OCI-LY1 (cell line): ENCODE measurements at regions not wholly inside any gene's neighbourhood (a gene's known extent, or its start where the extent isn't known, plus 50 kb on each side); places are given as distances from the start of the nearest gene placed in this dataset.

Experiments
- H2AFZ ChIP-seq: fragments of 200-600 bp; sonication (generic), shearing (Covaris generic); 2 replicates; pipeline ENCODE4 v1.6.0; 2014; ENCODE audit warnings: antibody characterized with exemption, mild to moderate bottlenecking, low read length
- H3F3A ChIP-seq: fragments of 200-600 bp; sonication (generic), shearing (Covaris generic); 2 replicates; pipeline ENCODE4 v1.6.0; 2014; ENCODE audit warnings: mild to moderate bottlenecking, antibody characterized with exemption, low read length, moderate library complexity; ENCODE audit not compliant: insufficient read depth
- H3K27ac ChIP-seq: fragments of 200-600 bp; sonication (generic); 2 replicates; pipeline ENCODE4 v1.5.1; 2014; ENCODE audit warnings: low read length, mixed run types, mild to moderate bottlenecking, low read depth; ENCODE audit not compliant: poor library complexity, severe bottlenecking
- H3K27me3 ChIP-seq: fragments of 200-600 bp; sonication (generic); 2 replicates; pipeline ENCODE4 v1.6.0; 2014; ENCODE audit warnings: antibody characterized with exemption, mild to moderate bottlenecking, low read length, moderate library complexity; ENCODE audit not compliant: insufficient read depth
- H3K36me3 ChIP-seq: fragments of 200-600 bp; sonication (generic); 2 replicates; pipeline ENCODE4 v1.6.1; 2014; ENCODE audit warnings: mild to moderate bottlenecking, antibody characterized with exemption, low read length, moderate library complexity, mixed read lengths; ENCODE audit not compliant: insufficient read depth
- H3K4me1 ChIP-seq: fragments of 200-600 bp; sonication (generic); 2 replicates; pipeline ENCODE4 v1.5.1; 2014; ENCODE audit warnings: mild to moderate bottlenecking, low read length, moderate library complexity; ENCODE audit not compliant: insufficient read depth, severe bottlenecking
- H3K4me2 ChIP-seq: fragments of 200-600 bp; sonication (generic), shearing (Covaris generic); 2 replicates; pipeline ENCODE4 v1.6.1; 2014; ENCODE audit warnings: low read length
- H3K4me3 ChIP-seq: fragments of 200-600 bp; sonication (generic); 2 replicates; pipeline ENCODE4 v1.5.1; 2014; ENCODE audit warnings: low read length, low read depth, mild to moderate bottlenecking, mixed read lengths; ENCODE audit not compliant: poor library complexity, severe bottlenecking
- H3K79me2 ChIP-seq: fragments of 200-600 bp; shearing (Covaris generic); 2 replicates; pipeline ENCODE4 v1.6.1; 2016; ENCODE audit warnings: mixed run types, low read length, mixed read lengths; ENCODE audit not compliant: insufficient read depth
- H3K9ac ChIP-seq: fragments of 200-600 bp; sonication (generic), shearing (Covaris generic); 2 replicates; pipeline ENCODE4 v1.6.1; 2014; ENCODE audit warnings: mild to moderate bottlenecking, low read length, mixed read lengths
- H3K9me2 ChIP-seq: fragments of 200-600 bp; sonication (generic), shearing (Covaris generic); 2 replicates; pipeline ENCODE4 v1.6.1; 2014; ENCODE audit warnings: low read depth, mild to moderate bottlenecking, low read length, mixed read lengths
- H3K9me3 ChIP-seq: fragments of 200-600 bp; shearing (Covaris generic); 2 replicates; pipeline ENCODE4 v1.6.1; 2014; ENCODE audit warnings: low read length, mixed read lengths
- H4K20me1 ChIP-seq: fragments of 200-600 bp; sonication (generic), shearing (Covaris generic); 2 replicates; pipeline ENCODE4 v1.6.0; 2016; ENCODE audit warnings: mild to moderate bottlenecking, low read length; ENCODE audit not compliant: insufficient read depth
- EZH2 ChIP-seq: fragments of 200-600 bp; sonication (generic), shearing (Covaris generic); IDR thresholded peaks from 2 replicates; pipeline ENCODE4 v1.8.0; 2017; ENCODE audit warnings: borderline replicate concordance, mixed run types, mild to moderate bottlenecking, antibody characterized with exemption, low read length, moderate library complexity, mixed read lengths
- TF ChIP-seq, protein P1 (sequence below): fragments of 200-600 bp; sonication (generic), shearing (Covaris generic); IDR thresholded peaks from 2 replicates; pipeline ENCODE4 v1.5.1; 2017; ENCODE audit warnings: mild to moderate bottlenecking, antibody characterized with exemption, low read length, moderate library complexity, mixed read lengths

DNA sequence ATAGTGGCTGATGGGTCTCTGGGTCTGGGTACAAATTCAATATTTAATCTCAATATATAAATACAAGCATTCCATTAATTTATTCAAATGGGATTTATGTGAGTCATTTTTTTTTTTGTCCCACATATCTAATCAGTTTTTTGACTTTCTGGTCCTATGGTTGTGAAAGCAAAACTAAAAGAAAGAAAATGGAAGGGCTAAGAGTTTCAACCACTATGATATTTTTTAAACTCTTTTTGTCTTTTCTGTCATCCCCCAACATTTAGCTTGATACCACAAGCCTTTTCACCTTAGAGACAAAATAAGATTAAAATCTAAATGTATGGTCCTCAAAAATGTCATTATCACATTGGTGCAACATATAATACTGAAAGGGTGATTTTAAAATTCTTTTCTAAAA lies 602.7 kb upstream of the CHRM3 start:
- H3K9me3 ChIP-seq, result no peaks in the 10 kb centered on the region
- no peaks in the 10 kb centered on the region for H3K79me2 ChIP-seq
- no peak overlapping the region for H3K4me2 ChIP-seq
- no peaks in the 10 kb centered on the region for H3F3A ChIP-seq
- H3K27me3 ChIP-seq, result no peaks in the 10 kb centered on the region
- no peak overlapping the region for H3K27ac ChIP-seq
- no peaks in the 10 kb centered on the region for H3K36me3 ChIP-seq
- H3K9me2 ChIP-seq, result no peaks in the 10 kb centered on the region
- no peak overlapping the region for H3K4me3 ChIP-seq
- no peaks in the 10 kb centered on the region for H4K20me1 ChIP-seq
- no peaks in the 10 kb centered on the region for H3K4me1 ChIP-seq
- no peak overlapping the region for H2AFZ ChIP-seq
- no peak overlapping the region for H3K9ac ChIP-seq
- TF ChIP-seq EZH2, result no peak
- TF ChIP-seq, protein P1, sequence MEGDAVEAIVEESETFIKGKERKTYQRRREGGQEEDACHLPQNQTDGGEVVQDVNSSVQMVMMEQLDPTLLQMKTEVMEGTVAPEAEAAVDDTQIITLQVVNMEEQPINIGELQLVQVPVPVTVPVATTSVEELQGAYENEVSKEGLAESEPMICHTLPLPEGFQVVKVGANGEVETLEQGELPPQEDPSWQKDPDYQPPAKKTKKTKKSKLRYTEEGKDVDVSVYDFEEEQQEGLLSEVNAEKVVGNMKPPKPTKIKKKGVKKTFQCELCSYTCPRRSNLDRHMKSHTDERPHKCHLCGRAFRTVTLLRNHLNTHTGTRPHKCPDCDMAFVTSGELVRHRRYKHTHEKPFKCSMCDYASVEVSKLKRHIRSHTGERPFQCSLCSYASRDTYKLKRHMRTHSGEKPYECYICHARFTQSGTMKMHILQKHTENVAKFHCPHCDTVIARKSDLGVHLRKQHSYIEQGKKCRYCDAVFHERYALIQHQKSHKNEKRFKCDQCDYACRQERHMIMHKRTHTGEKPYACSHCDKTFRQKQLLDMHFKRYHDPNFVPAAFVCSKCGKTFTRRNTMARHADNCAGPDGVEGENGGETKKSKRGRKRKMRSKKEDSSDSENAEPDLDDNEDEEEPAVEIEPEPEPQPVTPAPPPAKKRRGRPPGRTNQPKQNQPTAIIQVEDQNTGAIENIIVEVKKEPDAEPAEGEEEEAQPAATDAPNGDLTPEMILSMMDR, result no peak

DNA sequence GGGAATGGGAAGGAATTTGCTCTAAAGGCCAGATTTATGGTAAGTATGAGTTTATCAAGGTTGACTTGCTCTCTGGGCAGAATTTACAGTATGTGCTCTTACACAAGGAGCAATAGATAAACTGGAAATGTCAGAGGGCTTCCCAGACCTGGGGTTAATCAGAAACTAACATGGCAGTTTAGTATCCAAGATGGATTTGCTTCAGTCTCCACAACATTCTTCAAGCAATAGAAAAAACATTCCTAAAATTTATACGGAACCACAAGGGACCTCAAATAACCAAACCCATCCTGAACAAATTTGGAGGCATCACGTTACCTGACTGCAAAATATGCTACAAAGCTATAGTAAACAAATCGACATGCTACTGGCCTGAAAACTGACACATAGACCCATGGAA lies 606.7 kb upstream of the CHRM3 start:
- Histone ChIP-seq H4K20me1 (no peaks in the 10 kb centered on the region), H3K79me2 (no peaks in the 10 kb centered on the region), H3K27me3 (no peaks in the 10 kb centered on the region), H3K4me2 (no peak overlapping the region), H3K9me2 (no peaks in the 10 kb centered on the region), H3K9ac (no peak overlapping the region), H3K4me3 (no peak overlapping the region), H3F3A (no peaks in the 10 kb centered on the region), H3K36me3 (no peaks in the 10 kb centered on the region), H3K9me3 (no peaks in the 10 kb centered on the region), H3K27ac (no peak overlapping the region), H2AFZ (no peak overlapping the region), H3K4me1 (no peaks in the 10 kb centered on the region)
- TF ChIP-seq, protein P1, result no peak
- no peak for TF ChIP-seq EZH2

GRCh38 chr1:238778113-238778512 lies 608.3 kb upstream of the CHRM3 start:
- Histone ChIP-seq H3K27me3 (no peaks in the 10 kb centered on the region), H3K27ac (no peak overlapping the region), H4K20me1 (no peaks in the 10 kb centered on the region), H2AFZ (no peak overlapping the region), H3K9ac (no peak overlapping the region), H3K36me3 (no peaks in the 10 kb centered on the region), H3K9me2 (no peaks in the 10 kb centered on the region), H3K9me3 (no peaks in the 10 kb centered on the region), H3F3A (no peaks in the 10 kb centered on the region), H3K79me2 (no peaks in the 10 kb centered on the region), H3K4me2 (no peak overlapping the region), H3K4me1 (no peaks in the 10 kb centered on the region), H3K4me3 (no peak overlapping the region)
- TF ChIP-seq EZH2, result no peak
- TF ChIP-seq, protein P1, result no peak
